GM04504 (cell line): ENCODE measurements at regions not wholly inside any gene's neighbourhood (a gene's known extent, or its start where the extent isn't known, plus 50 kb on each side); places are given as distances from the start of the nearest gene placed in this dataset.

Experiments used
- DNase-seq: peaks from one replicate; pipeline ENCODE4 v3.0.0-alpha.2; 2012; ENCODE audit warnings: low read depth

- no peak for DNase-seq
Observed at GRCh38 chr12:24079083-24079482, 129.6 kb upstream of the SOX5 start.

- no peak for DNase-seq
Observed at GRCh38 chr12:24078318-24078765, 128.9 kb upstream of the SOX5 start.

- DNase-seq = no peak
Observed at GRCh38 chr12:24077161-24077560, 127.7 kb upstream of the SOX5 start.

GRCh38 chr12:24075650-24076049 lies 126.2 kb upstream of the SOX5 start:
- no peak for DNase-seq

GRCh38 chr12:24073170-24073810 lies 123.8 kb upstream of the SOX5 start:
- no peak for DNase-seq

GRCh38 chr12:24072302-24072701 lies 122.8 kb upstream of the SOX5 start:
- DNase-seq = no peak

GRCh38 chr12:24071842-24072241 lies 122.4 kb upstream of the SOX5 start:
- no peak for DNase-seq

GRCh38 chr12:24069532-24070395 lies 120.3 kb upstream of the SOX5 start:
- DNase-seq = no peak

- no peak for DNase-seq
Observed at GRCh38 chr12:24066865-24067264, 117.4 kb upstream of the SOX5 start.

- no peak for DNase-seq
Observed at GRCh38 chr12:24066097-24066496, 116.6 kb upstream of the SOX5 start.

GRCh38 chr12:24062642-24063245 lies 113.3 kb upstream of the SOX5 start:
- no peak for DNase-seq

GRCh38 chr12:24060089-24060488 lies 110.6 kb upstream of the SOX5 start:
- no peak for DNase-seq

- no peak for DNase-seq
Observed at GRCh38 chr12:24057920-24058476, 108.5 kb upstream of the SOX5 start.

GRCh38 chr12:24055747-24056146 lies 106.3 kb upstream of the SOX5 start:
- DNase-seq = no peak

GRCh38 chr12:24054416-24054815 lies 104.9 kb upstream of the SOX5 start:
- no peak for DNase-seq

GRCh38 chr12:24049728-24050127 lies 100.3 kb upstream of the SOX5 start:
- no peak for DNase-seq

GRCh38 chr12:24049101-24049500 lies 99.6 kb upstream of the SOX5 start:
- DNase-seq = no peak

GRCh38 chr12:24048446-24048845 lies 99.0 kb upstream of the SOX5 start:
- no peak for DNase-seq

GRCh38 chr12:24047326-24047725 lies 97.9 kb upstream of the SOX5 start:
- DNase-seq = no peak

- DNase-seq = no peak
Observed at GRCh38 chr12:24045816-24046257, 96.4 kb upstream of the SOX5 start.

GRCh38 chr12:24044941-24045703 lies 95.7 kb upstream of the SOX5 start:
- no peak for DNase-seq

GRCh38 chr12:24042651-24043050 lies 93.2 kb upstream of the SOX5 start:
- DNase-seq = no peak
